Sciatic nerve (tissue), 2 donors: ENCODE measurements at regions not wholly inside any gene's neighbourhood (a gene's known extent, or its start where the extent isn't known, plus 50 kb on each side); places are given as distances from the start of the nearest gene placed in this dataset.

ENCODE experiments used
- ATAC-seq: fragments of 200-7000 bp; cut with Tn5 transposase; one replicate; pipeline ENCODE4 v1.9.1; 2020; ENCODE audit warnings: mild to moderate bottlenecking, moderate library complexity
- DNase-seq: peaks from one replicate; pipeline ENCODE4 v3.0.0-alpha.2; 2020; ENCODE audit warnings: low spot score
- intact Hi-C: fragments of 100-400 bp; cut with DNase I; formaldehyde crosslinking; loops from one replicate; pipeline ENCODE4 v1.14.2; 2022
- donor health status: DM: no; HTN: no; CAD: no.
- donor health status: DM: no; HTN: no; CAD: no.

GRCh38 chr13:58547419-58547818, 915.9 kb downstream of the PCDH17 start:
- ATAC-seq (no peak), DNase-seq (no peak)
- intact Hi-C loops, result no loop called here

- DNase-seq, result no peak
- no peak for ATAC-seq
- intact Hi-C loops, result no loop called here
Observed at GRCh38 chr13:58566176-58566575, 934.6 kb downstream of the PCDH17 start.

- ATAC-seq (no peak), DNase-seq (no peak)
- intact Hi-C loops, result no loop called here
Observed at GRCh38 chr13:58573743-58574142, 942.2 kb downstream of the PCDH17 start.

GRCh38 chr13:58574791-58575190, 943.2 kb downstream of the PCDH17 start:
- no peak for DNase-seq
- intact Hi-C loops, result no loop called here
- ATAC-seq, result no peak

GRCh38 chr13:58579468-58579867, 947.9 kb downstream of the PCDH17 start:
- ATAC-seq, result no peak
- no peak for DNase-seq
- intact Hi-C loops, result no loop called here

GRCh38 chr13:58583966-58584365, 952.4 kb downstream of the PCDH17 start:
- no peak for DNase-seq
- intact Hi-C loops, result no loop called here
- ATAC-seq, result no peak

- intact Hi-C loops, result no loop called here
- ATAC-seq (no peak), DNase-seq (no peak)
Observed at GRCh38 chr13:58584610-58585009, 953.1 kb downstream of the PCDH17 start.

GRCh38 chr13:58587183-58587582, 955.6 kb downstream of the PCDH17 start:
- intact Hi-C loops, result no loop called here
- peak; percentile 20 for ATAC-seq
- no peak for DNase-seq

GRCh38 chr13:58592052-58592451, 960.5 kb downstream of the PCDH17 start:
- no peak for DNase-seq
- no peak for ATAC-seq
- intact Hi-C loops, result no loop called here

GRCh38 chr13:58592786-58593185, 961.2 kb downstream of the PCDH17 start:
- ATAC-seq (no peak), DNase-seq (no peak)
- intact Hi-C loops, result no loop called here

GRCh38 chr13:58594747-58595600, 963.4 kb downstream of the PCDH17 start:
- DNase-seq (no peak), ATAC-seq (no peak)
- intact Hi-C loops, result no loop called here

- ATAC-seq (no peak), DNase-seq (no peak)
- intact Hi-C loops, result no loop called here
Observed at GRCh38 chr13:58597552-58597951, 966.0 kb downstream of the PCDH17 start.

- intact Hi-C loops, result no loop called here
- ATAC-seq (no peak), DNase-seq (no peak)
Observed at GRCh38 chr13:58598241-58598640, 966.7 kb downstream of the PCDH17 start.

- ATAC-seq, result no peak
- intact Hi-C loops, result no loop called here
- no peak for DNase-seq
Observed at GRCh38 chr13:58611117-58611516, 979.6 kb downstream of the PCDH17 start.

GRCh38 chr13:58617880-58618665, 986.5 kb downstream of the PCDH17 start:
- intact Hi-C loops, result no loop called here
- ATAC-seq, result no peak
- DNase-seq, result no peak

GRCh38 chr13:58619396-58620113, 988.0 kb downstream of the PCDH17 start:
- intact Hi-C loops, result no loop called here
- DNase-seq (no peak), ATAC-seq (no peak)

GRCh38 chr13:58620176-58620575, 988.6 kb downstream of the PCDH17 start:
- intact Hi-C loops, result no loop called here
- no peak for ATAC-seq
- DNase-seq, result no peak

GRCh38 chr13:58625703-58626389, 994.3 kb downstream of the PCDH17 start:
- intact Hi-C loops, result no loop called here
- DNase-seq (no peak), ATAC-seq (no peak)

- DNase-seq (no peak), ATAC-seq (no peak)
- intact Hi-C loops, result no loop called here
Observed at GRCh38 chr13:58630794-58631193, 999.2 kb downstream of the PCDH17 start.
